Body of pancreas (tissue), 4 donors: ENCODE measurements at regions not wholly inside any gene's neighbourhood (a gene's known extent, or its start where the extent isn't known, plus 50 kb on each side); places are given as distances from the start of the nearest gene placed in this dataset.

Source experiments
- POLR2A ChIP-seq, 3 donors: fragments of 450-650 bp; IDR thresholded peaks; one replicate each; pipeline ENCODE4 v1.6.1; 2016; ENCODE audit warnings: antibody characterized with exemption in 3 of 3, mild to moderate bottlenecking in 2 of 3
- TF ChIP-seq, protein P1 (sequence below), 7 experiments: fragments of 450-650 bp in 4 of 7; fragments of 200-600 bp in 3 of 7; sonication (generic) in 3 of 7; IDR thresholded peaks; one replicate each; pipeline ENCODE4 v1.5.1; 2016 to 2019; ENCODE audit warnings: antibody characterized with exemption in 7 of 7

DNA sequence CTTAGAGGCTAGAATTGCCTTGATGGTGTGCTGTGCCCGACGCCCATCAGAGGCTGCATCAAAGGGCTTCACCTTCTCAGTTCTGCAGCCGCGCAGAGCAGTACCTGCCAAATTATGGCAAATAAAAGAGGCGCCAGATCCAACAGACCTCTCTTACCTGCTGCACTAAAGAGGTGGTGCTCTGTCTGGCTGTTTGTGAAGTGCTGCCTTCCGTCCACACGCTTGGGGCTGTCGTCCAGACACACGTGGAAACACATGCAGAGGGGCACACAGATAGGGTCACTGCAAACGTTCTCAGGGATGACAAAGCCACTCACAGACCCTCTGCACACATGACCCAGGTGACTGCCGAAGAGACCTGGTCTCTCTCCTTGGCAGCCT, 617.5 kb downstream of the VRK1 start:
- TF ChIP-seq, protein P1, sequence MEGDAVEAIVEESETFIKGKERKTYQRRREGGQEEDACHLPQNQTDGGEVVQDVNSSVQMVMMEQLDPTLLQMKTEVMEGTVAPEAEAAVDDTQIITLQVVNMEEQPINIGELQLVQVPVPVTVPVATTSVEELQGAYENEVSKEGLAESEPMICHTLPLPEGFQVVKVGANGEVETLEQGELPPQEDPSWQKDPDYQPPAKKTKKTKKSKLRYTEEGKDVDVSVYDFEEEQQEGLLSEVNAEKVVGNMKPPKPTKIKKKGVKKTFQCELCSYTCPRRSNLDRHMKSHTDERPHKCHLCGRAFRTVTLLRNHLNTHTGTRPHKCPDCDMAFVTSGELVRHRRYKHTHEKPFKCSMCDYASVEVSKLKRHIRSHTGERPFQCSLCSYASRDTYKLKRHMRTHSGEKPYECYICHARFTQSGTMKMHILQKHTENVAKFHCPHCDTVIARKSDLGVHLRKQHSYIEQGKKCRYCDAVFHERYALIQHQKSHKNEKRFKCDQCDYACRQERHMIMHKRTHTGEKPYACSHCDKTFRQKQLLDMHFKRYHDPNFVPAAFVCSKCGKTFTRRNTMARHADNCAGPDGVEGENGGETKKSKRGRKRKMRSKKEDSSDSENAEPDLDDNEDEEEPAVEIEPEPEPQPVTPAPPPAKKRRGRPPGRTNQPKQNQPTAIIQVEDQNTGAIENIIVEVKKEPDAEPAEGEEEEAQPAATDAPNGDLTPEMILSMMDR (IDR thresholded peaks at IDR 0.05) = no peak
- TF ChIP-seq POLR2A (IDR thresholded peaks at IDR 0.05) = no peak
